ENCODE measurements at regions not wholly inside any gene's neighbourhood (a gene's known extent, or its start where the extent isn't known, plus 50 kb on each side); places are given as distances from the start of the nearest gene placed in this dataset.
"Not testable (repeated sequence)": the region's sequence is repeated elsewhere in the genome, so short reads cannot be mapped to it uniquely, and the experiment has no call there.

DNA sequence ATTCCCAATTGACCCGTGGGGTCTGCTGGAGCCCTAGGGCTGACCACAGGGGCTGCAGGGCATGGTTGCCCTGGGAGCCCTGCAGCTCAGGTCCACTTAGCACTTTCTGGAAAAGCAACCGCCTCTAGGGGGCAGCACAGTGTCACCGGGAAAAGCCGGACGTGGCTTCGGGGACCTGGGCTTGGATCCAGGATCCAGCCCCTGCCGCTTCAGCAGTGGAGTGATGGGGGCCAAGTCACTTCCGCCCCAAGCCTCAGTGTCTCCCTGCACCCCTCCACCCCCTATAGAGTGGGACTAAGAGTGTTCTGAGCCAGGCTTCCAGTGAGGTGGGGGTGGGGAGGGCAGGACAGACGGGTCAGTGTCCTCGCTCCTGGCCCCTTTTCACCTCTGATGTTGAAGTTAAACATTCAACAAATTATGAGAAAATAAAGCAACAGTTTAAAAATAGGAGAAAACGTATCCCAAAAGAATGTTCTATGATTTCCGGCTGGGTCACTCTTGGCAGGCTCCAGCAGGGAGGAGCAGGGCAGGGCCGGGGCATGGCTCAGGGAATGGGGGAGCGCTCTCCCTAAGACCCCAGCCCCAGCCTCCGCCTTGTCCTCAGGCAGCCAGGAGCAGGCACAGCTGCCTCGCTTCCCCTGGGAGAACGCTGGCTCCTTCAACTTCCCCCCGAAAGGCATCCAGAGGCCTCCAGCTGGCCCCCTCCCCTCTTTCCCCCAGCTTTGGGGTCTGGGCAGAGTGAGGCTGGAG, 96.5 kb upstream of the FGF3 start:
- FAIRE-seq (no peak), DNase-seq (ENCODE audit: insufficient read length) (no peak)
- TF ChIP-seq TAF1 (IDR thresholded peaks at IDR 0.05; ENCODE audit: borderline replicate concordance, low read depth, low read length): no peak
- TF ChIP-seq POLR2A (IDR thresholded peaks at IDR 0.05; ENCODE audit: low read depth, low read length): no peak
- TF ChIP-seq POLR2AphosphoS5 (IDR thresholded peaks at IDR 0.05; ENCODE audit: low read depth, low read length): no peak

DNA sequence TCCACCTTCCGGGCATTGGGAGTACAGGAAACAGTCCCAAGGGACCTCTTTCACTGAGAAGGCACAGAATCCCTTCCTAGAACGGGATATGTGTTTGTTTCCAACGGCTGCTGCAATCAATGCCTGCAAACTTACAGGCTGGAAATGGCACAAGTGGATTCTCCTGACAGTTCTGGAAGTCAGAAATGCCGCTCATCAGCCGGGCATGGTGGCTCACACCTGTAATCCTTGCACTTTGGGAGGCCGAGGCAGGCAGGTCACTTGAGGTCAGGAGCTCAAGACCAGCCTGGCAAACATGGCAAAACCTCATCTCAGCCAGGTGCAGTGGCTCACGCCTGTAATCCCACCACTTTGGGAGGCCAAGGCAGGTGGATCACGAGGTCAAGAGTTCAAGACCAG, 97.0 kb upstream of the FGF3 start:
- DNase-seq (ENCODE audit: insufficient read length); FAIRE-seq: not testable (repeated sequence)

DNA sequence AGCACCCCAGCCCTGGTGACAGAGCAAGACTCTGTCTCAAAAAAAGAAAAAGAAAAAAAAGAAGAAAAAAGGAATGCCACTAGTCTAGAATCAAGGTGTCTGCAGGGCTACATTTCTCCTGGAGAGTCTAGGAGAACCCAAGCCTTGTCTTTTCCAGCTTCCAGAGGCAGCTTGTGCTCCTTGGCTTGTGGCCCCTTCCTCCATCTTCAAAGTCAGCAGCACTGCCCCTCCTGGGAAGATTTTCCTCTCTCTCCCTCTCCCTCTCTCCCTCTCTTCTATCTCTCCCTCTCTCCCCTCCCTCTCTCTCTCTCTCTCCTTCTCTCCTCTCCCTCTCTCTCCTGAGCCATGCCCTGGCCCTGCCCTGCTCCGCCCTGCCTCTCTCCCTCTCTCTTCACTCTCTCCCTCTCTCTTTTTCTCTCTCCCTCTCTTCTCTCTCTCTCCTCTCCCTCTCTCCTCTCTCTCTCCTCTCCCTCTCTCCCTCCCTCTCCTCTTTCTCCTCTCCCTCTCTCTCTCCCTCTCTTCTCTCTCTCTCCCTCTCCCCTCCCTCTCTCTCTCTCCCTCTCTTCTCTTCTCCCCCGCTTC, 97.7 kb upstream of the FGF3 start:
- FAIRE-seq (no peak), DNase-seq (ENCODE audit: insufficient read length) (no peak)
- TF ChIP-seq POLR2A (IDR thresholded peaks at IDR 0.05; ENCODE audit: low read depth, low read length) (no peak), TAF1 (IDR thresholded peaks at IDR 0.05; ENCODE audit: borderline replicate concordance, low read depth, low read length) (no peak), POLR2AphosphoS5 (IDR thresholded peaks at IDR 0.05; ENCODE audit: low read depth, low read length) (no peak)

DNA sequence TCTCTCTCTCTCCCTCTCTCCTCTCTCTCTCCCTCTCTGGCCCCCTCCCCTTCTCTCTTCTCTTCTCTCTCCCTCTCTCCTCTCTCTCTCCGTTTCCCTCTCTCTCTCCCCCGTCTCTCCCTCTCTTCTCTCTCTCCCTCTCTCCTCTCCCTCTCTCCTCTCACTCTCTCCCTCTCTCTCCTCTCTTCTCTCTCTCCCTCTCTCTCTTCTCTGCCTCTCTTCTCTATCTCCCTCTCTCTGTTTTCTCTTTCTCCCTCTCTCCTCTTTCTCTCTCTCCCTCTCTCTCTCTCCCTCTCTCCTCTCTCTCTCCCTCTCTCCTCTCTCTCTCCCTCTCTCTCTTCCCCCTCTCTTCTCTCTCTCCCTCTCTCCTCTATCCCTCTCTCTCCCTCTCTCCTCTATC, 98.3 kb upstream of the FGF3 start:
- FAIRE-seq (no peak), DNase-seq (ENCODE audit: insufficient read length) (no peak)
- TF ChIP-seq POLR2A (IDR thresholded peaks at IDR 0.05; ENCODE audit: low read depth, low read length) (no peak), TAF1 (IDR thresholded peaks at IDR 0.05; ENCODE audit: borderline replicate concordance, low read depth, low read length) (no peak), POLR2AphosphoS5 (IDR thresholded peaks at IDR 0.05; ENCODE audit: low read depth, low read length) (no peak)

DNA sequence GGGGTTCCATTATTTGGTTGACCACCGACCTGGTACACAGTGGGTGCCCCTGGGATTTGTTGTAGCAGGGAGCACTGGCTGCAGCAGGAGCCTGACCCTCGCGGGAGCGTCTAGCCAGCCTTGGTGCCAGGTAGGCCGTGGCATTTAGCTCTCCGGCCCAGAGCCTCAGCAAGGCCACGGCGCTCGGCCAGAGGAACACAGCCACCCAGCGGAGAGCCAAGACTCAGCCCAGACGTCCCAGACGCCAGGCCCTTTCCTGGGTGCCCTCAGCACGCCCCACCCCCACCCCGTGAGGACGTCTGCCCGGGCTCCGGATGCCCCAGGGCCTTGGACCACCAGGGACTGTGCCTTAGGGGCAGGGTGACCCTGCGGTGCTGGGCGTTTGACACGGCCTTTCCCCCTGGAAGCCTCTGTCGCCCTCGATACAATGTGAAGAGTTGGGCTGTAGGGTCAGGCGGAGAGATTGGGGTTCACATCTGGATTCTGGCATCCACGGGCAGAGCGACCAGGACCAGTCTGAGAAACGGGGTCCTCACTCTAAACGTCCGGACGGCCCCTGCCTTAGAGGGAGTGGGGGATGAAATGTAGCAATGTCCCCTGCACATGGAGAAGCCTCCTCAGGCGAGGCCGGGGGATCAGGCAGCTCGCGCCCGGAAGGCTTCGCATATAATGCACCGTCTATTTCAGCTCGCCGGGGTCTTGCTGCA, 99.2 kb upstream of the FGF3 start:
- no peak for TF ChIP-seq POLR2A (IDR thresholded peaks at IDR 0.05; ENCODE audit: low read depth, low read length)
- TF ChIP-seq POLR2AphosphoS5 (IDR thresholded peaks at IDR 0.05; ENCODE audit: low read depth, low read length): no peak
- no peak for TF ChIP-seq TAF1 (IDR thresholded peaks at IDR 0.05; ENCODE audit: borderline replicate concordance, low read depth, low read length)
- DNase-seq (ENCODE audit: insufficient read length): no peak
- no peak for FAIRE-seq

DNA sequence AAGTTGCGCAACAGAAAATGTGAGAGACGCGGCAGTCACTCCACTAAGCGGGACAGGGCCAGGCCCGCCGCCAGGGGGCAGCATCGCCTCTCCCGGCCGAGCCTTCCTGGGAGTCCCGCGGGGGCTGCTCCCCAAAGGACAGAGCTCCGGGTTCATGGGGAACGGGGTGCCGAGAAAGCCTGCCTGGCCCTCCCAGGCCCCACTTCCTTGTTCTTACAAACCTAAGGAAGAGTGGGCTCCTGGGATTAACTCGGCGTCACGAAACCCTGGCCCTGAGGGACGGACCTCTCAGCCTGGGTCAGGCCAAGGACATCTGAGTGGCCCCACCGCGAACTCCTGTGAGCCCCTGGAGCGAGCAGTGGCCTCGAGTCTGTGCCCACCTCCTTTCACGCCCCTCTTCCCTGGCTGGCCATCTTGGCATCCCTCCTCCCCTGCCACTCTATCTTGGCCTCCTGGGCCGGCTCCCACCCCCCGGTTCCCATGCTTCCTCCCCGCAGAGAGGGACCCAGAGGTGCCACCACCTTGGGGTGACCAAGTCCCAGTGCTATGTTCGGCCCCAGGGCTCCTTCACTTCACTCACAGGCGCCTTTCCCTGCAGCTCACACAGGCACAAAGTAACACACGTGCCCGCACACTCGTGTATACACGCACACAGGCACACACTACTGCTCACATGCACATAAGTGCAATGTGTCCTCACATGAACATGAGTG, 99.9 kb upstream of the FGF3 start:
- no peak for FAIRE-seq
- peak; percentile 82 for DNase-seq (ENCODE audit: insufficient read length)
- no peak for TF ChIP-seq POLR2A (IDR thresholded peaks at IDR 0.05; ENCODE audit: low read depth, low read length)
- TF ChIP-seq TAF1 (IDR thresholded peaks at IDR 0.05; ENCODE audit: borderline replicate concordance, low read depth, low read length): no peak
- no peak for TF ChIP-seq POLR2AphosphoS5 (IDR thresholded peaks at IDR 0.05; ENCODE audit: low read depth, low read length)

DNA sequence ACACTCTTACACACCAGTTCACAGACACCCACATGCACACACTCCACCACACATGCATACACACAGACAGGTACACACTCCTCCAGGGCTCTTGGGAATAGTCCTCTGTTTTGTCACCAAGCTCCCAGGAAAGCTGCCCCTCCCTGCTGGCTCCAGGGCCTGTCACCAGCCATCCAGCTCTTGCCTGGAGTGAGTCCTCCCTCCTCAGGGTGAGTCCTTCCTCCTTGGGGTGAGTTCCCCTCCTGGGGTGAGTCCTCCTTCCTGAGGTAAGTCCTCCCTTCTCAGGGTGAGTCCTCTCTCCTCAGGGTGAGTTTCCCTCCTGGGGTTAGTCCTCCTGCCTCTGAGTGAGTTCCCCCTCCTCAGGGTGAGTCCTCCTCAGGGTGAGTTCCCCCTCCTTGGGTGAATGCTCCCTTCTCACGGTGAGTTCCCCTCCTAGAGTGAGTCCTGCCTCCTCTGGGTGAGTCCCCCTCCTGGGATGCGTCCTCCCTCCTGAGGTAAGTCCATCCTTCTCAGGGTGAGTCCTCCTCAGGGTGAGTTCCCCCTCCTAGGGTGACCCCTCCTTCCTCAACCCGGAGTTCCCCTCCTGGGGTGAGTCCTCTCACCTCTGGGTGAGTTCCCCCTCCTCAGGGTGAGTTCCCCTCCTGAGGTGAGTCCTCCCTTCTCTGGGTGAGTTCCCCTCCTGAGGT, 100.6 kb upstream of the FGF3 start:
- FAIRE-seq (no peak), DNase-seq (ENCODE audit: insufficient read length) (no peak)
- no peak for TF ChIP-seq TAF1 (IDR thresholded peaks at IDR 0.05; ENCODE audit: borderline replicate concordance, low read depth, low read length)
- TF ChIP-seq POLR2AphosphoS5 (IDR thresholded peaks at IDR 0.05; ENCODE audit: low read depth, low read length): no peak
- TF ChIP-seq POLR2A (IDR thresholded peaks at IDR 0.05; ENCODE audit: low read depth, low read length): no peak

DNA sequence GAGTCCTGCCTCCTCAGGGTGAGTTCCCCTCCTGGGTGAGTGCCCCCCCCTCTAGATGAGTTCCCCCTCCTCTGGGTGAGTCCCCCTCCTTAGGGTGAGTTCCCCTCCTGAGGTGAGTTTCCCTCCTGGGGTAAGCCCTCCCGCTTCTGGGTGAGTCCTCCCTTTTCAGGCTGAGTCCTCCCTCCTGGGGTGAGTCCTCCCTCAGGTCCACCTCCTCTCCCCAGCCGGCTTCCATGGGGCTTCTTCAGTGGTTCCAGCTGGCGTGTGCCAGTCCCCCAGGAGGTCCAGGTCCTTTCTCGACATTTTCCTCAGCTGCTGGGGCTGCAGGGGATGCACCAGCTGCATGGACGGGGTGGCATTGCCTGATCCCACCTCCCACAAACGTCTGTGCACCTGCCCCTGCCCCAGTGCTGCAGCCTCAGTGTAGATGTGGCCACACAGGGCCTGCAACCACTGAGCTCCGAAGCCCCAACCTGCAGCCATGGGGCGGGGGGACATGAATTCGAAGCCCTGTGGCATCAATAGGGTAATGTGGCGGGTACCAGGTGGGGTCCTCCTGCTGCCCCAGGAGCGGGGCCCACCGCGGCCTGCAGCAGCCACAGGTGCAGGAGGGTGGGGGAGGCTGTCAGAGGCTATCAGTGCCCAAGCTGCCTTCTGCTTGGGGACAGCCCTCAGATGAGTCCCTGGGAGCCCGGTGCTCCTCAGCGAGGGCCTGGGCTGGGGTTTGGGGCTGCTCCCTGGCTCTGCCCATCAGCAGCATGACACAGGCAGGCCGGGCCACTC, 101.3 kb upstream of the FGF3 start:
- no peak for TF ChIP-seq TAF1 (IDR thresholded peaks at IDR 0.05; ENCODE audit: borderline replicate concordance, low read depth, low read length)
- TF ChIP-seq POLR2AphosphoS5 (IDR thresholded peaks at IDR 0.05; ENCODE audit: low read depth, low read length): no peak
- TF ChIP-seq POLR2A (IDR thresholded peaks at IDR 0.05; ENCODE audit: low read depth, low read length): no peak
- DNase-seq (ENCODE audit: insufficient read length) (no peak), FAIRE-seq (no peak)

DNA sequence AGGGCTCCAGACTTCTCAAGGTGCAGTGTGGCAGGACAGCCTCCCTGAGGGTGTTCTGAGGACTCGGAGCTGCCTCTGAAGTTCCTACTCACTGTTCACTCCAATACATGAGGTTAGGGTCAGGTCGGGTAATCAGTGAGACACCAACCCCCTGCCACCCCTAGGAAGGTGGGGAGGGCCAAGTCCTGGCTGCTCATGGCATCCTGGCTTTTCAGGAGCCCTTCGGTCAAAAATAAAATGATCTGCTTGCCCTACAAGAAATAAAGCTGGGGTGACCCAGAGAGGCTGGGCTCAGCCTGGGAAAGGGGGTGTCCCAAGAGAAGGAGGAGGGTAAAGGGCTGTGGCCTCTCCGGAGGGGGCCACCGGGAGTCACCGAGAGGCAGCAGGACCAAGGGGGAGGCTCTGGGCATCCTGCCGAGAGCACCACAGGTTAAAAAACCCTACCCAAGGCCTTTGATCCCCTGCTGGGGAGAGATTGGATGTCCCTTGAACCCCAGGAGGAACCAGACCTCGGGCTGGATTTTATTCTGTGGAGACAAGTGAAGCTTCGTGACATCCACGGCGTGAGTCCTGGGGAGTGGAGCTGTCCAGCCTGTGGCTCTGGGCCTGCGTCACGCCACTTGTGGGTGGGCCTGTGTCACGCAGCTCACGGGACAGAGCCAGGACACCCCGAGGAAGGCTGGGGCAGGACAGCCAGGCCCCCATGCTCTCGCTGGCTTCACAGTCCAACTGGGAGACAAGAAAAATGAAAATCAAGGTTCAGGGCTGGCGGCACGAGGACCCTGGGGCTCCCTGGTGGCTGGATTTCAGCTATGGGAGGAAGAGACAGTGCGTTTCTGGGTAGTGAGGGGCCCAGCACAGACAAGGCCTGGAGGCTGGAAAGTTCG, 102.2 kb upstream of the FGF3 start:
- no peak for DNase-seq (ENCODE audit: insufficient read length)
- no peak for FAIRE-seq
- TF ChIP-seq POLR2A (IDR thresholded peaks at IDR 0.05; ENCODE audit: low read depth, low read length): no peak
- TF ChIP-seq TAF1 (IDR thresholded peaks at IDR 0.05; ENCODE audit: borderline replicate concordance, low read depth, low read length): no peak
- no peak for TF ChIP-seq POLR2AphosphoS5 (IDR thresholded peaks at IDR 0.05; ENCODE audit: low read depth, low read length)
